GM12878 (cell line): ENCODE measurements at regions not wholly inside any gene's neighbourhood (a gene's known extent, or its start where the extent isn't known, plus 50 kb on each side); places are given as distances from the start of the nearest gene placed in this dataset.

ENCODE experiments used
- ATAC-seq: fragments of 200-7000 bp; cut with Tn5 transposase; 3 replicates; pipeline ENCODE4 v1.9.1; 2020; ENCODE audit warnings: mild to moderate bottlenecking, moderate library complexity
- BruUV-seq: library from RNA; stranded (reverse); fragments of 400-500 nt; replicated peaks from 2 replicates; lab custom pipeline; 2021; lab: Mats Ljungman, UMichigan
- CTCF ChIA-PET: fragments of 300-600 bp; sonication (Branson Sonifier 250); formaldehyde crosslinking; extraction: SDS; loops from one replicate; lab custom pipeline; 2021; ENCODE audit warnings: inconsistent platforms; lab: Yijun Ruan, JAX
- POLR2A ChIA-PET: fragments of 350-600 bp; formaldehyde crosslinking; extraction: SDS; loops from one replicate; lab custom pipeline; 2021; ENCODE audit warnings: inconsistent platforms; lab: Charles Lee
- RAD21 ChIA-PET: fragments of 300-600 bp; sonication (Branson Sonifier 250); formaldehyde crosslinking; loops from one replicate; lab custom pipeline; 2023; ENCODE audit warnings: antibody characterized with exemption; ENCODE audit not compliant: unreplicated experiment; lab: Charles Lee
- SMC1A ChIA-PET: fragments of 300-600 bp; sonication (Branson Sonifier 250); formaldehyde crosslinking; loops from one replicate; lab custom pipeline; 2023; ENCODE audit not compliant: unreplicated experiment, uncharacterized antibody; lab: Charles Lee
- DNase-seq: peaks from one replicate; pipeline ENCODE4 v3.0.0-alpha.2; 2011; ENCODE audit warnings: low read depth, low spot score
- FAIRE-seq: peaks from 3 replicates; lab custom pipeline; 2011; peaks lifted over from hg19 to GRCh38; lab: Jason Lieb, UNC
- H2AFZ ChIP-seq: 2 replicates; pipeline ENCODE4 v1.6.0; 2011; ENCODE audit warnings: low read depth, low read length, control low read depth; ENCODE audit not compliant: control insufficient read depth
- H3K27ac ChIP-seq: 2 replicates; pipeline ENCODE4 v1.5.1; 2011; ENCODE audit warnings: control low read depth; ENCODE audit not compliant: control insufficient read depth, insufficient read depth
- H3K27me3 ChIP-seq, 2 experiments: replicated peaks in 1 of 2; 2 replicates each; pipeline versions ENCODE4 v1.6.0 to v1.6.1; 2011; ENCODE audit warnings: low read length in 1 of 2; ENCODE audit not compliant: control insufficient read depth in 2 of 2, insufficient read depth in 2 of 2
- H3K36me3 ChIP-seq, 2 experiments: 2 replicates each; pipeline ENCODE4 v1.5.1; 2011; ENCODE audit warnings: low read length in 1 of 2; ENCODE audit not compliant: control insufficient read depth in 2 of 2, insufficient read depth in 2 of 2
- H3K4me1 ChIP-seq: 2 replicates; pipeline ENCODE4 v1.6.1; 2011; ENCODE audit warnings: mild to moderate bottlenecking, low read length, moderate library complexity, mixed read lengths; ENCODE audit not compliant: control insufficient read depth, insufficient read depth
- H3K4me2 ChIP-seq: 2 replicates; pipeline ENCODE4 v1.6.0; 2011; ENCODE audit warnings: control low read depth; ENCODE audit not compliant: control insufficient read depth, insufficient read depth
- H3K4me3 ChIP-seq: fragments of 200-600 bp; sonication (generic); 2 replicates; pipeline ENCODE4 v1.5.1; 2016
- H3K79me2 ChIP-seq: 2 replicates; pipeline ENCODE4 v1.6.0; 2011; ENCODE audit warnings: low read length; ENCODE audit not compliant: control insufficient read depth, insufficient read depth
- H3K9ac ChIP-seq: 2 replicates; pipeline ENCODE4 v1.8.0; 2011; ENCODE audit warnings: low read length, control low read depth, mixed read lengths; ENCODE audit not compliant: control insufficient read depth, insufficient read depth
- H3K9me3 ChIP-seq: replicated peaks from 3 replicates; pipeline ENCODE4 v1.5.1; 2011; ENCODE audit warnings: mild to moderate bottlenecking, low read length; ENCODE audit not compliant: control insufficient read depth, insufficient read depth
- H4K20me1 ChIP-seq: 2 replicates; pipeline ENCODE4 v1.6.0; 2011; ENCODE audit not compliant: control insufficient read depth, insufficient read depth
- CEBPB ChIP-seq, 2 experiments: fragments of 150-350 bp in 1 of 2; IDR thresholded peaks; 2 replicates each; pipeline ENCODE4 v1.6.1; 2012 to 2014; ENCODE audit warnings: low read depth in 2 of 2, low read length in 2 of 2, borderline replicate concordance in 1 of 2, inconsistent platforms in 1 of 2
- CREB1 ChIP-seq: IDR thresholded peaks from 2 replicates; pipeline ENCODE4 v1.6.1; 2012; ENCODE audit warnings: low read depth, mild to moderate bottlenecking, inconsistent platforms
- KLF5 ChIP-seq: fragments of 450-650 bp; IDR thresholded peaks from 2 replicates; pipeline ENCODE4 v1.6.1; 2014; ENCODE audit warnings: mild to moderate bottlenecking; ENCODE audit not compliant: partially characterized antibody
- MEF2A ChIP-seq: IDR thresholded peaks from 2 replicates; pipeline ENCODE4 v1.6.1; 2011; ENCODE audit warnings: low read depth, mild to moderate bottlenecking, low read length, moderate library complexity; ENCODE audit not compliant: insufficient read depth
- POLR2A ChIP-seq: IDR thresholded peaks from 2 replicates; pipeline ENCODE4 v1.6.1; 2011; ENCODE audit warnings: low read depth, mild to moderate bottlenecking, low read length
- RAD21 ChIP-seq: IDR thresholded peaks from 2 replicates; pipeline ENCODE4 v1.6.1; 2011; ENCODE audit warnings: mild to moderate bottlenecking, low read depth, low read length, moderate library complexity; ENCODE audit not compliant: insufficient read depth
- RCOR1 ChIP-seq: conservative IDR thresholded peaks from 2 replicates; pipeline ENCODE4 v1.6.1; 2012; ENCODE audit warnings: low read depth, low read length, improper control_type of control experiment
- SKIL ChIP-seq: fragments of 450-650 bp; IDR thresholded peaks from 2 replicates; pipeline ENCODE4 v1.6.1; 2017; ENCODE audit warnings: mild to moderate bottlenecking, low read depth, inconsistent platforms; ENCODE audit not compliant: poor library complexity, severe bottlenecking
- SREBF1 ChIP-seq: IDR thresholded peaks from 2 replicates; pipeline ENCODE4 v1.6.1; 2012; ENCODE audit warnings: mild to moderate bottlenecking, low read length
- STAT1 ChIP-seq: fragments of 450-650 bp; conservative IDR thresholded peaks from 2 replicates; pipeline ENCODE4 v1.6.1; 2014; ENCODE audit warnings: antibody characterized with exemption, mild to moderate bottlenecking
- SUPT20H ChIP-seq: IDR thresholded peaks from 2 replicates; pipeline ENCODE4 v1.6.1; 2011; ENCODE audit warnings: low read depth, mild to moderate bottlenecking, low read length, moderate library complexity, borderline replicate concordance; ENCODE audit not compliant: control insufficient read depth
- ZNF217 ChIP-seq: fragments of 450-650 bp; IDR thresholded peaks from 2 replicates; pipeline ENCODE4 v1.6.1; 2017; ENCODE audit warnings: antibody characterized with exemption, mild to moderate bottlenecking
- ZNF687 ChIP-seq: fragments of 450-650 bp; IDR thresholded peaks from 2 replicates; pipeline ENCODE4 v1.6.1; 2017; ENCODE audit warnings: mild to moderate bottlenecking, moderate library complexity
- WGBS: methylation state at CpG from one replicate; pipeline ENCODE4 v1.1.6; 2016; ENCODE audit warnings: low lambda C conversion rate; ENCODE audit not compliant: insufficient replicate concordance, insufficient coverage; ENCODE audit errors: missing lambda C conversion rate; 5-methylcytosine and 5-hydroxymethylcytosine counted together
- in situ Hi-C: fragments of 300-500 bp; cut with MboI; formaldehyde crosslinking; loops from 9 replicates; pipeline ENCODE4 v1.14.3; 2018; ENCODE audit warnings: mixed read lengths
- intact Hi-C: fragments of 100-400 bp; cut with micrococcal nuclease; formaldehyde crosslinking; loops from one replicate; pipeline ENCODE4 v1.14.2; 2022; ENCODE audit not compliant: unreplicated experiment
- TF ChIP-seq, protein P1 (sequence below): fragments of 150-350 bp; IDR thresholded peaks from 2 replicates; pipeline ENCODE4 v1.6.1; 2016; ENCODE audit warnings: low read depth, low read length

GRCh38 chr12:58533652-58534051, 386.7 kb downstream of the LRIG3 start:
- CTCF ChIA-PET = no interaction called here
- Histone ChIP-seq H4K20me1 (no peaks in the 10 kb centered on the region), H3K4me1 (no peaks in the 10 kb centered on the region), H3K36me3 (no peaks in the 10 kb centered on the region), H3K4me2 (no peak overlapping the region), H2AFZ (no peak overlapping the region), H3K27me3 (no peaks in the 10 kb centered on the region), H3K9me3 (no peaks in the 10 kb centered on the region), H3K9ac (no peak overlapping the region), H3K27ac (no peak overlapping the region), H3K79me2 (no peaks in the 10 kb centered on the region), H3K4me3 (no peak overlapping the region)
- RAD21 ChIA-PET = no interaction called here
- DNase-seq = no peak
- SMC1A ChIA-PET = no interaction called here
- 0% methylated on average over 1 of the region's 1 CpG for WGBS
- no peak for FAIRE-seq
- POLR2A ChIA-PET = no interaction called here
- ATAC-seq = no peak
- in situ Hi-C loops (no loop called here), intact Hi-C loops (no loop called here)
- BruUV-seq = no TSS peak
- TF ChIP-seq ZNF217 (no peak), SUPT20H (no peak), POLR2A (no peak), STAT1 (no peak), RAD21 (no peak), CREB1 (no peak), ZNF687 (no peak), KLF5 (no peak), RCOR1 (no peak), CEBPB (IDR thresholded peaks at IDR 0.05; ENCODE audit: borderline replicate concordance in 1 of 2, low read depth in 2 of 2, low read length in 2 of 2) (no peak), MEF2A (no peak), SREBF1 (no peak), SKIL (no peak)
- TF ChIP-seq, protein P1, sequence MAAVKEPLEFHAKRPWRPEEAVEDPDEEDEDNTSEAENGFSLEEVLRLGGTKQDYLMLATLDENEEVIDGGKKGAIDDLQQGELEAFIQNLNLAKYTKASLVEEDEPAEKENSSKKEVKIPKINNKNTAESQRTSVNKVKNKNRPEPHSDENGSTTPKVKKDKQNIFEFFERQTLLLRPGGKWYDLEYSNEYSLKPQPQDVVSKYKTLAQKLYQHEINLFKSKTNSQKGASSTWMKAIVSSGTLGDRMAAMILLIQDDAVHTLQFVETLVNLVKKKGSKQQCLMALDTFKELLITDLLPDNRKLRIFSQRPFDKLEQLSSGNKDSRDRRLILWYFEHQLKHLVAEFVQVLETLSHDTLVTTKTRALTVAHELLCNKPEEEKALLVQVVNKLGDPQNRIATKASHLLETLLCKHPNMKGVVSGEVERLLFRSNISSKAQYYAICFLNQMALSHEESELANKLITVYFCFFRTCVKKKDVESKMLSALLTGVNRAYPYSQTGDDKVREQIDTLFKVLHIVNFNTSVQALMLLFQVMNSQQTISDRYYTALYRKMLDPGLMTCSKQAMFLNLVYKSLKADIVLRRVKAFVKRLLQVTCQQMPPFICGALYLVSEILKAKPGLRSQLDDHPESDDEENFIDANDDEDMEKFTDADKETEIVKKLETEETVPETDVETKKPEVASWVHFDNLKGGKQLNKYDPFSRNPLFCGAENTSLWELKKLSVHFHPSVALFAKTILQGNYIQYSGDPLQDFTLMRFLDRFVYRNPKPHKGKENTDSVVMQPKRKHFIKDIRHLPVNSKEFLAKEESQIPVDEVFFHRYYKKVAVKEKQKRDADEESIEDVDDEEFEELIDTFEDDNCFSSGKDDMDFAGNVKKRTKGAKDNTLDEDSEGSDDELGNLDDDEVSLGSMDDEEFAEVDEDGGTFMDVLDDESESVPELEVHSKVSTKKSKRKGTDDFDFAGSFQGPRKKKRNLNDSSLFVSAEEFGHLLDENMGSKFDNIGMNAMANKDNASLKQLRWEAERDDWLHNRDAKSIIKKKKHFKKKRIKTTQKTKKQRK = no peak
